Progenitor cell of endocrine pancreas (in vitro differentiated cells): ENCODE measurements at regions not wholly inside any gene's neighbourhood (a gene's known extent, or its start where the extent isn't known, plus 50 kb on each side); places are given as distances from the start of the nearest gene placed in this dataset.

Experiments used
- DNase-seq: peaks from one replicate; pipeline ENCODE4 v3.0.0; 2021; ENCODE audit warnings: low spot score; ENCODE audit not compliant: unreplicated experiment
- H3K27ac Mint-ChIP-seq: 2 replicates; pipeline ENCODE4 v1.8.0; 2021; ENCODE audit warnings: mild to moderate bottlenecking, moderate library complexity, mixed read lengths
- H3K27me3 Mint-ChIP-seq: 2 replicates; pipeline ENCODE4 v1.8.0; 2021; ENCODE audit warnings: mixed read lengths
- H3K36me3 Mint-ChIP-seq: 2 replicates; pipeline ENCODE4 v1.8.0; 2022; ENCODE audit warnings: mixed read lengths; ENCODE audit not compliant: insufficient read depth
- H3K4me1 Mint-ChIP-seq: 2 replicates; pipeline ENCODE4 v1.8.0; 2021; ENCODE audit warnings: low read depth, mixed read lengths
- H3K4me3 Mint-ChIP-seq: 2 replicates; pipeline ENCODE4 v1.8.0; 2021; ENCODE audit warnings: low read depth, mild to moderate bottlenecking, moderate library complexity, mixed read lengths
- H3K9me3 Mint-ChIP-seq: 2 replicates; pipeline ENCODE4 v1.8.0; 2021; ENCODE audit warnings: low read depth, mixed read lengths
- TF ChIP-seq, protein P1 (sequence below): fragments of 200-600 bp; sonication (generic); IDR thresholded peaks from one replicate; pipeline ENCODE4 v1.5.0; 2021; ENCODE audit warnings: antibody characterized with exemption, mild to moderate bottlenecking; ENCODE audit not compliant: unreplicated experiment

DNA sequence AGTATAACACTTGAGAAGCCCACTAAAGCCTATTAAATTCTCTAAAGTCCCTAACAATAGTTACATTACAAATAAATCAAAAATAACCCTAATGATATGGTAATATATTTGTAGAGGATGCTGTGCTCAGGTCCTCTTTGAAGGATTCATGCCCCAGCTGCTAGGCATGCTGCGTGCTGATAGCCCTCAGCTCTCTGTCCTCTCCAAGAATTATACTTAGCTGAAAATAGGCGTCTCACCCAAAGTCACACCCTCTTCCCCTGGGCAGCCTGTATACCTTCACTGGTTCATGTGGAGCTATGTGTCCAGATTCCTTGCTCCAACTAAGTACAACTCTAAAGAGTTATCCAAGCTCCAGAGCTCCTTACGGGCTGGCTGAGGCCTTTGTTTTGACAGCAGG lies 312.5 kb upstream of the ZNF385D start:
- Mint-ChIP-seq H3K4me1 (peaks cover 1% of the 10 kb centered on the region), H3K4me3 (no peak overlapping the region), H3K9me3 (no peaks in the 10 kb centered on the region), H3K27ac (no peak overlapping the region), H3K36me3 (no peaks in the 10 kb centered on the region), H3K27me3 (no peaks in the 10 kb centered on the region)
- TF ChIP-seq, protein P1, sequence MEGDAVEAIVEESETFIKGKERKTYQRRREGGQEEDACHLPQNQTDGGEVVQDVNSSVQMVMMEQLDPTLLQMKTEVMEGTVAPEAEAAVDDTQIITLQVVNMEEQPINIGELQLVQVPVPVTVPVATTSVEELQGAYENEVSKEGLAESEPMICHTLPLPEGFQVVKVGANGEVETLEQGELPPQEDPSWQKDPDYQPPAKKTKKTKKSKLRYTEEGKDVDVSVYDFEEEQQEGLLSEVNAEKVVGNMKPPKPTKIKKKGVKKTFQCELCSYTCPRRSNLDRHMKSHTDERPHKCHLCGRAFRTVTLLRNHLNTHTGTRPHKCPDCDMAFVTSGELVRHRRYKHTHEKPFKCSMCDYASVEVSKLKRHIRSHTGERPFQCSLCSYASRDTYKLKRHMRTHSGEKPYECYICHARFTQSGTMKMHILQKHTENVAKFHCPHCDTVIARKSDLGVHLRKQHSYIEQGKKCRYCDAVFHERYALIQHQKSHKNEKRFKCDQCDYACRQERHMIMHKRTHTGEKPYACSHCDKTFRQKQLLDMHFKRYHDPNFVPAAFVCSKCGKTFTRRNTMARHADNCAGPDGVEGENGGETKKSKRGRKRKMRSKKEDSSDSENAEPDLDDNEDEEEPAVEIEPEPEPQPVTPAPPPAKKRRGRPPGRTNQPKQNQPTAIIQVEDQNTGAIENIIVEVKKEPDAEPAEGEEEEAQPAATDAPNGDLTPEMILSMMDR, result no peak
- DNase-seq, result no peak

DNA sequence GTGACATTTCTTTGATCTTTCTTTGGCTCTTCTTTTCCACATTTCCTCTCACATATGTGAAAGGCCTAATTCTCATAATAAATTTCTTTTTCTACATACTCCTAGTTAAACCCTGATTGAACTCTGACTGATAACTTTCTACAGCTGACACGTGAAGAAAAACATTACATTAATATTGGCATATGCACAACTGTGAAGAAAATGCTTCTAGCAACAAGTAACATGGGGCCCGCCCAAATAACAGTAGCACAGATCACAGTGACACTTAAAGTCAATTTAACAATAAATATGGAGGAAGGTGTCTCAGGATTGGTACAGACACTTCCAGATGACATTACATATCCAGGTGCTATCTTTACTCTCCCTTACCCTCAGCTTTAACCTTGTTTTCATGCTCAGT lies 317.6 kb upstream of the ZNF385D start:
- no peaks in the 10 kb centered on the region for H3K27me3 Mint-ChIP-seq
- H3K4me1 Mint-ChIP-seq, result no peaks in the 10 kb centered on the region
- TF ChIP-seq, protein P1, result no peak
- H3K9me3 Mint-ChIP-seq, result no peaks in the 10 kb centered on the region
- no peak overlapping the region for H3K4me3 Mint-ChIP-seq
- H3K36me3 Mint-ChIP-seq, result no peaks in the 10 kb centered on the region
- DNase-seq, result no peak
- no peak overlapping the region for H3K27ac Mint-ChIP-seq

DNA sequence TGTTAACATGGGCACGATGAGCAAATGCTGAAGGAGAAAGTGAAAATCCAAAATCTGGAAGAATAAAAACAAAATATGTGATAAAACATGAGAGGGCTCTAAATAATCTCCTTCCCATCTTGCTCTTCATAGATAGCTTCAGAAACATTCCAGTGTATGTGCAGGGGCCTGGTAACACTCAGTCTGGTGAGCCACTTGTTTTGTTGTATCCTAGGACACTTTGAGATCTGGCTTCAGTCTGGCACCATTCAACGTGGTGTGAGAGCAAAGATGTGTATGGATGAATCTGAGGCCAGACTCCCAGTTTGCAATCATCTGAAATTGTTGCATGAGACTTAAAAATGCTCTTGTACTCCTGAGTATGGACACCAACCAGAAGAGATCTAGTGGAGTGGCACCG lies 337.2 kb upstream of the ZNF385D start:
- H3K27ac Mint-ChIP-seq, result no peak overlapping the region
- TF ChIP-seq, protein P1, result no peak
- no peak overlapping the region for H3K4me3 Mint-ChIP-seq
- no peaks in the 10 kb centered on the region for H3K36me3 Mint-ChIP-seq
- no peaks in the 10 kb centered on the region for H3K4me1 Mint-ChIP-seq
- DNase-seq, result no peak
- no peaks in the 10 kb centered on the region for H3K27me3 Mint-ChIP-seq
- no peaks in the 10 kb centered on the region for H3K9me3 Mint-ChIP-seq

DNA sequence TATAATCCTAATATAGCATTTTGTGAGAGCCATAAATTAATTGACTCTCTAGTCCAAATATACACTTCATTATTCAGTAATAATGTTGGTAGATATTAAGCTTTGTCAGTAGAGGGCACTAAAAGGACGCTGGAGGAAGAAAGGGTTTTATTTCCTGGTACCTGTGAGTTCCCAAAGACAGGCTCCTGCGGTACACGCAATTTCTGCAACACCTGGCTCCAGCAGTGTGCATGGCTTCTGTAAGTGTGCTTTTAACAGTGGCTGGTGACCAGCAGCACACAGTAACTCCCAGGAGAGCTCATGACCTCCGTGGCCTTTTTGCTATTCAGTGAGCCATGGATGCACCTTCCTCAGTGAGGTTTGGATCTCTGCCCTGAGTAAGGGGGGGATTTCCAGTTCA lies 338.3 kb upstream of the ZNF385D start:
- no peak for DNase-seq
- no peaks in the 10 kb centered on the region for H3K27me3 Mint-ChIP-seq
- TF ChIP-seq, protein P1, result peak; percentile 69
- no peak overlapping the region for H3K27ac Mint-ChIP-seq
- H3K4me1 Mint-ChIP-seq, result no peaks in the 10 kb centered on the region
- no peaks in the 10 kb centered on the region for H3K9me3 Mint-ChIP-seq
- no peaks in the 10 kb centered on the region for H3K36me3 Mint-ChIP-seq
- H3K4me3 Mint-ChIP-seq, result no peak overlapping the region

DNA sequence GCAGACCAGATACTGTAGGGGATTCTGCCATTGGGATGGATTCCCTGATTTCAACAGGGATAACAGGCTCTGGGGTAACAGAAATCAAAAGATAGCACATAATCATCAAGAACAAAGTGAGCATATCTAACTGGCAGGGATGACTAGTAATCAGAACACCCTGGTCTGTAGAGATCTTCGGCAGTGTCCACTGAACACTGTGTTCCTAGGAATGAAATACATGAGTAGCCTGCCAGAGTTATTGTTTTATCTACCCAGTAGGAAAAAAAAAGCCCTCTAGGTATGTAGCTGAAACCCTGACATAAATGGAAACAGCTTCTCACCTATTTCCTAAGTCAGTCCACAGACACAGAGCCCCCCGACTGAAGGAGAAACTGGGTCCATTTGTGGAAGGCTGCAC lies 340.3 kb upstream of the ZNF385D start:
- no peaks in the 10 kb centered on the region for H3K36me3 Mint-ChIP-seq
- TF ChIP-seq, protein P1, result no peak

More for the DNA sequence above, 340.3 kb upstream of the ZNF385D start:
- H3K27me3 Mint-ChIP-seq, result no peaks in the 10 kb centered on the region
- H3K4me1 Mint-ChIP-seq, result no peaks in the 10 kb centered on the region
- H3K9me3 Mint-ChIP-seq, result no peaks in the 10 kb centered on the region
- H3K4me3 Mint-ChIP-seq, result no peak overlapping the region
- DNase-seq, result no peak
- H3K27ac Mint-ChIP-seq, result no peak overlapping the region
